Nephron (organoid): ENCODE measurements at regions not wholly inside any gene's neighbourhood (a gene's known extent, or its start where the extent isn't known, plus 50 kb on each side); places are given as distances from the start of the nearest gene placed in this dataset.

Experiments
- H3K27ac Mint-ChIP-seq, 3 experiments: 2 replicates each; pipeline ENCODE4 v1.8.0; 2020; ENCODE audit warnings: mixed read lengths in 3 of 3, mild to moderate bottlenecking in 2 of 3, moderate library complexity in 1 of 3
- H3K27me3 Mint-ChIP-seq: 2 replicates; pipeline ENCODE4 v1.8.0; 2021; ENCODE audit warnings: low read depth, mild to moderate bottlenecking, moderate library complexity, mixed read lengths
- H3K36me3 Mint-ChIP-seq: 2 replicates; pipeline ENCODE4 v1.8.0; 2020; ENCODE audit warnings: low read depth, mixed read lengths
- H3K4me1 Mint-ChIP-seq: 2 replicates; pipeline ENCODE4 v1.8.0; 2020; ENCODE audit warnings: mixed read lengths
- H3K4me3 Mint-ChIP-seq, 3 experiments: 2 replicates each; pipeline ENCODE4 v1.8.0; 2020; ENCODE audit warnings: mild to moderate bottlenecking in 3 of 3, mixed read lengths in 3 of 3, moderate library complexity in 2 of 3
- H3K9me3 Mint-ChIP-seq: 2 replicates; pipeline ENCODE4 v1.8.0; 2020; ENCODE audit warnings: mixed read lengths
- TF ChIP-seq, protein P1 (sequence below), 3 experiments: fragments of 200-600 bp; sonication (generic); IDR thresholded peaks; one replicate each; pipeline ENCODE4 v1.5.0; 2021; ENCODE audit warnings: antibody characterized with exemption in 3 of 3; ENCODE audit not compliant: unreplicated experiment in 3 of 3

DNA sequence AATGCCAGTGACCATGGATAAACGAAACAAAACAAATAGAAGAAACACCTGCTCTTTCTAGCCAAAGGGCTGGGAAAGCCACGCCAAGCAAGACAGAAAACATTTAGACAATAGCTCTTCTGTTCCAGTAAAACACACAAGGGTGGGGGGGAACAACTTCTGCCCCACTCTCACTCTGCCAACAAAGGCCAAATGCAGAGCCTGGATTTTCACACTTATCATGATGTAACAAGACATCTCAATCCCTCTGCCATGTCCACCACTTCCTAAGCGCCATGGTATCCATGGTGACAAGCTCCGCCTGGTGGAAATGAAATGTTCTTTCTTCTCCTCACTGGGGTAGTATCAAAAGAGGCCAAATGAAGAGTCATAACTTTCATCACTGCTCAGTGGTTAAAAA is 60.6 kb downstream of the DRD1 start:
- TF ChIP-seq, protein P1, sequence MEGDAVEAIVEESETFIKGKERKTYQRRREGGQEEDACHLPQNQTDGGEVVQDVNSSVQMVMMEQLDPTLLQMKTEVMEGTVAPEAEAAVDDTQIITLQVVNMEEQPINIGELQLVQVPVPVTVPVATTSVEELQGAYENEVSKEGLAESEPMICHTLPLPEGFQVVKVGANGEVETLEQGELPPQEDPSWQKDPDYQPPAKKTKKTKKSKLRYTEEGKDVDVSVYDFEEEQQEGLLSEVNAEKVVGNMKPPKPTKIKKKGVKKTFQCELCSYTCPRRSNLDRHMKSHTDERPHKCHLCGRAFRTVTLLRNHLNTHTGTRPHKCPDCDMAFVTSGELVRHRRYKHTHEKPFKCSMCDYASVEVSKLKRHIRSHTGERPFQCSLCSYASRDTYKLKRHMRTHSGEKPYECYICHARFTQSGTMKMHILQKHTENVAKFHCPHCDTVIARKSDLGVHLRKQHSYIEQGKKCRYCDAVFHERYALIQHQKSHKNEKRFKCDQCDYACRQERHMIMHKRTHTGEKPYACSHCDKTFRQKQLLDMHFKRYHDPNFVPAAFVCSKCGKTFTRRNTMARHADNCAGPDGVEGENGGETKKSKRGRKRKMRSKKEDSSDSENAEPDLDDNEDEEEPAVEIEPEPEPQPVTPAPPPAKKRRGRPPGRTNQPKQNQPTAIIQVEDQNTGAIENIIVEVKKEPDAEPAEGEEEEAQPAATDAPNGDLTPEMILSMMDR (IDR thresholded peaks at IDR 0.05; ENCODE audit: unreplicated experiment in 3 of 3), result no peak
- Mint-ChIP-seq H3K36me3 (peaks cover 6% of the 10 kb centered on the region), H3K9me3 (peaks cover 13% of the 10 kb centered on the region), H3K27me3 (peaks cover 75% of the 10 kb centered on the region), H3K27ac (no peak overlapping the region), H3K4me1 (no peaks in the 10 kb centered on the region), H3K4me3 (no peak overlapping the region)

- TF ChIP-seq, protein P1 (IDR thresholded peaks at IDR 0.05; ENCODE audit: unreplicated experiment in 3 of 3), result no peak
- H3K36me3 Mint-ChIP-seq, result peaks cover 11% of the 10 kb centered on the region
- H3K4me1 Mint-ChIP-seq, result no peaks in the 10 kb centered on the region
- peaks cover 68% of the 10 kb centered on the region for H3K27me3 Mint-ChIP-seq
- peaks cover 18% of the 10 kb centered on the region for H3K9me3 Mint-ChIP-seq
- no peak overlapping the region for H3K27ac Mint-ChIP-seq
- H3K4me3 Mint-ChIP-seq, result no peak overlapping the region
Observed at GRCh38 chr5:175382171-175382570, 61.8 kb downstream of the DRD1 start.

DNA sequence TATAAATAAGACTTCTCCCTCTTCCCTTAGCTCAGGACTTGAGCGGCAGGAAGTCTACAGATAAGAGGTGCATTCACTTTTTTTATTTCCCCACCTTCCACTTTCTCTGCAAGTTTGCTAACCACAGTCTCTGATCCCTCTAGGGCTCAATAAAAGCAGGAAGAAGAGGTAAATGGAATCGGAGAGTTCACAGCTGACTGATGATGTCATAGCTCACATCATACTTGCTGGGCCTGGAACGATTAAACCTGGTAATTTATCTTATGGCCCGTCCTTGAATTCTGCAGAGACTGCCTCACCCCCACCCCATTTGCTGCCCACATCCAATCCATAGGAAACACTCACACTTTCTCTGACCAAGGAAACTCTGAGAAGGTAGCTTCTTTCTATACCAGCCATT is 62.9 kb downstream of the DRD1 start:
- peaks cover 59% of the 10 kb centered on the region for H3K27me3 Mint-ChIP-seq
- H3K9me3 Mint-ChIP-seq, result peaks cover 18% of the 10 kb centered on the region
- TF ChIP-seq, protein P1 (IDR thresholded peaks at IDR 0.05; ENCODE audit: unreplicated experiment in 3 of 3), result no peak
- H3K27ac Mint-ChIP-seq, result no peak overlapping the region
- peaks cover 11% of the 10 kb centered on the region for H3K36me3 Mint-ChIP-seq
- H3K4me1 Mint-ChIP-seq, result no peaks in the 10 kb centered on the region
- no peak overlapping the region for H3K4me3 Mint-ChIP-seq

DNA sequence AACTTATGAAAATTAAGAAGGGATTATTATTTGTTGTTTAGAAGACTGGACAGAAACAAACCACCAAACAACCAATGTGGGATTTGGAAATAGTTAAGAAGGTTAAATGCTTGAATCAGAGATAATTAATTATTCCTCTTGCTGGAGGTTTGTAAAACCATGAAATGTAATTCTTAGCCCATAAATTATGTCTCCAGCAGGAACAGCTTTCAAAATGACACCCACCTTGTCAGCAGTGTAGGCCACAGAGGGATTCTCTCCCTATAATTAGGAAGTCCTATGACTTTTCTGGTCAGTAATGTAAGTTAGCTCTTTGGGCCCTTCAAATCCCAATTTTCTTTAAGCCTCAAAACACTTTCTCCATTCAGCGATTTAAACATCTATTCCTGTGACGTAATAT is 63.3 kb downstream of the DRD1 start:
- H3K27me3 Mint-ChIP-seq, result peaks cover 58% of the 10 kb centered on the region
- no peak overlapping the region for H3K4me3 Mint-ChIP-seq
- H3K4me1 Mint-ChIP-seq, result no peaks in the 10 kb centered on the region
- no peak overlapping the region for H3K27ac Mint-ChIP-seq
- H3K9me3 Mint-ChIP-seq, result peaks cover 18% of the 10 kb centered on the region
- peaks cover 11% of the 10 kb centered on the region for H3K36me3 Mint-ChIP-seq
- TF ChIP-seq, protein P1 (IDR thresholded peaks at IDR 0.05; ENCODE audit: unreplicated experiment in 3 of 3), result no peak

DNA sequence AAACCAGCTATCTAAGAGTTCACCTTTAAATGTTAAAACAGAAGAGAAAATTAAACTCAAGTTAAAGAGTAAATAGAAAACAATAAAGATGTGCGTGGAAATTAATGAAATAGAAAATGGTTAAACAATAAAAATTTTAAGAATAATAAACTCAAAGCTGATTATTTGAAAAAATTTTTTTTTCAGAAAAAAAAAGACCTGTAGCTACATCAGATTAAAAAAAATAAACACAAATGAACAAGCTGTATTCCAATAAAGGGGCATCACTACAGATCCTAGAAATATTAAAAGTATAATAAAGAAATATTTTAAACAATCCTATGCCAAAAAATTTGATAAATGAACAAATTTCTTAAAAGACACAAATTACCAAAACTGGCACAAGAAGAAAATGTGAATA is 64.1 kb downstream of the DRD1 start:
- peaks cover 54% of the 10 kb centered on the region for H3K27me3 Mint-ChIP-seq
- peaks cover 18% of the 10 kb centered on the region for H3K9me3 Mint-ChIP-seq

GRCh38 chr5:175378444-175379028 is 65.4 kb downstream of the DRD1 start:
- peaks cover 11% of the 10 kb centered on the region for H3K36me3 Mint-ChIP-seq
- H3K27me3 Mint-ChIP-seq, result peaks cover 48% of the 10 kb centered on the region
- H3K27ac Mint-ChIP-seq, result no peak overlapping the region
- TF ChIP-seq, protein P1 (IDR thresholded peaks at IDR 0.05; ENCODE audit: unreplicated experiment in 3 of 3), result no peak
- H3K4me1 Mint-ChIP-seq, result no peaks in the 10 kb centered on the region
- no peak overlapping the region for H3K4me3 Mint-ChIP-seq
- peaks cover 18% of the 10 kb centered on the region for H3K9me3 Mint-ChIP-seq

More for the DNA sequence above, 64.1 kb downstream of the DRD1 start:
- H3K36me3 Mint-ChIP-seq, result peaks cover 11% of the 10 kb centered on the region
- H3K4me3 Mint-ChIP-seq, result no peak overlapping the region
- no peak overlapping the region for H3K27ac Mint-ChIP-seq
- TF ChIP-seq, protein P1 (IDR thresholded peaks at IDR 0.05; ENCODE audit: unreplicated experiment in 3 of 3), result no peak
- no peaks in the 10 kb centered on the region for H3K4me1 Mint-ChIP-seq
